Activated CD8-positive, alpha-beta T cell treated with anti-CD3 and anti-CD28 coated beads for 36 hours (primary cell): ENCODE measurements at regions not wholly inside any gene's neighbourhood (a gene's known extent, or its start where the extent isn't known, plus 50 kb on each side); places are given as distances from the start of the nearest gene placed in this dataset.

ENCODE experiments used
- ATAC-seq: fragments of 200-7000 bp; cut with Tn5 transposase; one replicate; pipeline ENCODE4 v1.10.0; 2021; ENCODE audit warnings: mild to moderate bottlenecking, moderate library complexity
- CTCF ChIA-PET: fragments of 350-600 bp; sonication (Branson Sonifier 250); formaldehyde crosslinking; loops from one replicate; lab custom pipeline; 2021; ENCODE audit warnings: antibody characterized with exemption; lab: Charles Lee
- POLR2A ChIA-PET: fragments of 350-600 bp; sonication (Branson Sonifier 250); formaldehyde crosslinking; loops from one replicate; lab custom pipeline; 2021; ENCODE audit warnings: antibody characterized with exemption; lab: Charles Lee
- DNase-seq: peaks from one replicate; pipeline ENCODE4 v3.0.0-alpha.2; 2020
- H3K27ac Mint-ChIP-seq: one replicate; pipeline ENCODE4 v1.8.0; 2021; ENCODE audit warnings: mild to moderate bottlenecking, mixed read lengths
- H3K27me3 Mint-ChIP-seq: one replicate; pipeline ENCODE4 v1.8.0; 2021; ENCODE audit warnings: mixed read lengths
- H3K36me3 Mint-ChIP-seq: one replicate; pipeline ENCODE4 v1.8.0; 2021; ENCODE audit warnings: low read depth, mixed read lengths
- H3K4me1 Mint-ChIP-seq: one replicate; pipeline ENCODE4 v1.8.0; 2021; ENCODE audit warnings: low read depth, mixed read lengths
- H3K4me3 Mint-ChIP-seq: one replicate; pipeline ENCODE4 v1.8.0; 2021; ENCODE audit warnings: mild to moderate bottlenecking, moderate library complexity, mixed read lengths
- H3K9me3 Mint-ChIP-seq: one replicate; pipeline ENCODE4 v1.8.0; 2021; ENCODE audit warnings: mixed read lengths
- intact Hi-C: fragments of 100-400 bp; cut with micrococcal nuclease; formaldehyde crosslinking; loops from one replicate; pipeline ENCODE4 v1.10.0; 2022
- TF ChIP-seq, protein P1 (sequence below): fragments of 200-600 bp; IDR thresholded peaks from one replicate; pipeline ENCODE4 v1.8.0; 2022; ENCODE audit warnings: antibody characterized with exemption, mild to moderate bottlenecking

DNA sequence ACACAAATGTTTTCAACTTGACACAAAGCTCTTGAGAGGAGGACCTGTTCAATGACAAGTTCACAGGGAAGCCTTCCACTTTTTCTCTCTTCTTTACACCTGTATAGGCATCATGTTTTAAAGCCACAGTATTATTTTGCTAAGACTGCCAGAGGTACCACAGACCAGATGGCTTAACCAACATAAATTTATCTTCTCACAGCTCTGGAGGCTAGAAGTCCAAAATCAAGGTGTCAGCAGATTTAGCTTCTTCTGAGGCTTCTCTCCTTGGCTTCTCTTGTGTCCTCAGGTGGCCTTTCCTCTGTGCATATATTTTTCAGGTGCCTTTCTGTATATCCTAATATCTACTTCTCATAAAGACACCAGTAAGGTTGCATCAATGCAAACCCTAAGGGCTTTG lies 435.2 kb upstream of the GBE1 start:
- intact Hi-C loops: no loop called here
- H3K27me3 Mint-ChIP-seq: no peaks in the 10 kb centered on the region
- DNase-seq (no peak), ATAC-seq (no peak)
- ChIA-PET POLR2A (no interaction called here), CTCF (no interaction called here)
- no peaks in the 10 kb centered on the region for H3K4me1 Mint-ChIP-seq
- TF ChIP-seq, protein P1, sequence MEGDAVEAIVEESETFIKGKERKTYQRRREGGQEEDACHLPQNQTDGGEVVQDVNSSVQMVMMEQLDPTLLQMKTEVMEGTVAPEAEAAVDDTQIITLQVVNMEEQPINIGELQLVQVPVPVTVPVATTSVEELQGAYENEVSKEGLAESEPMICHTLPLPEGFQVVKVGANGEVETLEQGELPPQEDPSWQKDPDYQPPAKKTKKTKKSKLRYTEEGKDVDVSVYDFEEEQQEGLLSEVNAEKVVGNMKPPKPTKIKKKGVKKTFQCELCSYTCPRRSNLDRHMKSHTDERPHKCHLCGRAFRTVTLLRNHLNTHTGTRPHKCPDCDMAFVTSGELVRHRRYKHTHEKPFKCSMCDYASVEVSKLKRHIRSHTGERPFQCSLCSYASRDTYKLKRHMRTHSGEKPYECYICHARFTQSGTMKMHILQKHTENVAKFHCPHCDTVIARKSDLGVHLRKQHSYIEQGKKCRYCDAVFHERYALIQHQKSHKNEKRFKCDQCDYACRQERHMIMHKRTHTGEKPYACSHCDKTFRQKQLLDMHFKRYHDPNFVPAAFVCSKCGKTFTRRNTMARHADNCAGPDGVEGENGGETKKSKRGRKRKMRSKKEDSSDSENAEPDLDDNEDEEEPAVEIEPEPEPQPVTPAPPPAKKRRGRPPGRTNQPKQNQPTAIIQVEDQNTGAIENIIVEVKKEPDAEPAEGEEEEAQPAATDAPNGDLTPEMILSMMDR: no peak
- no peaks in the 10 kb centered on the region for H3K9me3 Mint-ChIP-seq
- H3K36me3 Mint-ChIP-seq: no peaks in the 10 kb centered on the region
- no peak overlapping the region for H3K4me3 Mint-ChIP-seq
- no peak overlapping the region for H3K27ac Mint-ChIP-seq

DNA sequence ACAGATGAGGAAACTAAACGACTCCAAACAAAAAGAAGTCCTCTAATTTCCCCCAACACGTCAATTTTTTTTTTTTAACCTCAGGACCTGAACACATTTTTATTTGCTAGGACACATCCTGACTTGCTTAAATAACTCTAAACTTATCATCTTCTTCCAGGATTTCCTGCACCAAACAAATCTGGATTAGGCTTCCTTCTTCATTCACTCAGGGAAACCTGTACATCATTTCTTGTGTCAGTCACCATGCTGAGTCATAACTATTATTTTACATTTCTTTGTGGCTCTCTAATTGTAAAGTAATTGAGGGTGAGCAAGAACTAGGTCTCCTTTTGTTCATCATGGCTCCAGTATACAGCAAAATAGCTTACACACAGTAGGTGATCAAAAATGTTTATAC lies 433.4 kb upstream of the GBE1 start:
- Mint-ChIP-seq H3K36me3 (no peaks in the 10 kb centered on the region), H3K27me3 (no peaks in the 10 kb centered on the region), H3K4me1 (no peaks in the 10 kb centered on the region), H3K27ac (no peak overlapping the region), H3K9me3 (no peaks in the 10 kb centered on the region), H3K4me3 (no peak overlapping the region)
- ChIA-PET POLR2A (no interaction called here), CTCF (no interaction called here)
- intact Hi-C loops: no loop called here
- ATAC-seq (no peak), DNase-seq (no peak)
- TF ChIP-seq, protein P1: no peak

DNA sequence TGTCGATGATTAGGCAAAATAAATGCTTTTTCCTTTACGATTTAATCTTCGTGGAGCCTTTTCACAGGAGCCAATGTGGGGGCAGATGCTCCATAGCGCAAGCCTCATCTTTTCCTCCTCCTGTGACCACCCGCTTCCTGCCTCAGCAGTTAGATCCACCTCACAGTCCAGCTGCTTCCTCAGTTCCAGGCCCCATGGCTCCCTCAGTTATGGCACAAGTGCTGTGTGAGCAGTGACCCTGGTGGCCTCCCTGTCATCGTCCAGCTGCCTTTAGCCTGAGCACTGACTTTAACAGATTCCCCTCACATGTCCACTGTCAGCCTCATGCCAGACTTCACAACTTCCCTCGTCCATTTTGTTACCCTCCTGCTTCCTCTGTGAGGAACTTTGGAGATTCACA lies 424.6 kb upstream of the GBE1 start:
- Mint-ChIP-seq H3K4me1 (no peaks in the 10 kb centered on the region), H3K27ac (no peak overlapping the region), H3K27me3 (no peaks in the 10 kb centered on the region), H3K9me3 (no peaks in the 10 kb centered on the region), H3K36me3 (no peaks in the 10 kb centered on the region), H3K4me3 (no peak overlapping the region)
- ATAC-seq (no peak), DNase-seq (no peak)
- intact Hi-C loops: no loop called here
- CTCF ChIA-PET: no interaction called here
- POLR2A ChIA-PET: no interaction called here
- TF ChIP-seq, protein P1: no peak

DNA sequence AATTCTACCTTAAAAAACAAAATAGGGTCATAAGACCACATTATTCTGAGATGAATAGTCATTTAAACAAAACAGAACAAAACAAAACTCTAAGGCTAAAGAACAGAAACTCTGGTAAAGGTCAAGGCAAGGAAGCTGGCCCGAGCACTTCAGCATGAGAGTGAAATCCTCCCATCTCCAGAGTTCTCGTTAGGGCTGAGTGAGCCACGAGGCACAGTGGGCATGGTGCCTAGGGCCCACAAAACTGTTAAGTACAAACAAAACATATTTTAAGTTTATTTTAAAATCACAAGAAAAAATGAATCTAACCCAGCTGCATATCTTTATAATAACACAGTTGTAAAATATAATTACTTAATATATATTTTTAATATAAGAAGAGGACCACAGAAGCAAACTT lies 417.8 kb upstream of the GBE1 start:
- Mint-ChIP-seq H3K27ac (no peak overlapping the region), H3K27me3 (no peaks in the 10 kb centered on the region), H3K4me3 (no peak overlapping the region), H3K36me3 (no peaks in the 10 kb centered on the region), H3K4me1 (no peaks in the 10 kb centered on the region), H3K9me3 (no peaks in the 10 kb centered on the region)
- CTCF ChIA-PET: no interaction called here
- TF ChIP-seq, protein P1: no peak
- intact Hi-C loops: no loop called here
- POLR2A ChIA-PET: no interaction called here
- ATAC-seq (no peak), DNase-seq (no peak)

DNA sequence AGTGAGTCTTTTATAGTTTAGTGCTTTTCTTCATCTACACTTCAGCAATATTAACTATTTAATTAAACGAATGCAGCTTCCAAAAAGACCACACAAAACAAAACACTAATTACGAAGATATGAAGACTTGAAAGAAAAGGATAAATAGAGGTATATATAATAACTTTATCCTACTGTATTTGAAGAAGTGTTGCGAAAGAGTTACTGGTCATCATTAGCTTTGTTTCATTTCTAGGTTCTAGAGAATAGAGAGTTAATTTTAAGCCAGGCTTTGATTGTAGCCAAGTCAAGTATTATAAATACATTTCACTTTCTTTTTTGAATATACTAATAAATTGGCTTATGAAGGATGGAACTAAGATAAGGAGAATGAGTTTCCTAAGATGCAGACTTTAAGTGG lies 416.8 kb upstream of the GBE1 start:
- CTCF ChIA-PET: no interaction called here
- no peaks in the 10 kb centered on the region for H3K27me3 Mint-ChIP-seq

More for the DNA sequence above, 416.8 kb upstream of the GBE1 start:
- no peaks in the 10 kb centered on the region for H3K36me3 Mint-ChIP-seq
- TF ChIP-seq, protein P1: no peak
- H3K4me1 Mint-ChIP-seq: no peaks in the 10 kb centered on the region
- POLR2A ChIA-PET: no interaction called here
- ATAC-seq: no peak
- no peak for DNase-seq
- no peak overlapping the region for H3K27ac Mint-ChIP-seq
- no peak overlapping the region for H3K4me3 Mint-ChIP-seq
- no peaks in the 10 kb centered on the region for H3K9me3 Mint-ChIP-seq
- intact Hi-C loops: no loop called here
